ENCODE measurements at regions not wholly inside any gene's neighbourhood (a gene's known extent, or its start where the extent isn't known, plus 50 kb on each side); places are given as distances from the start of the nearest gene placed in this dataset.
A peak's percentile ranks its signal among the peaks of the same experiment; 100 is the strongest.

DNA sequence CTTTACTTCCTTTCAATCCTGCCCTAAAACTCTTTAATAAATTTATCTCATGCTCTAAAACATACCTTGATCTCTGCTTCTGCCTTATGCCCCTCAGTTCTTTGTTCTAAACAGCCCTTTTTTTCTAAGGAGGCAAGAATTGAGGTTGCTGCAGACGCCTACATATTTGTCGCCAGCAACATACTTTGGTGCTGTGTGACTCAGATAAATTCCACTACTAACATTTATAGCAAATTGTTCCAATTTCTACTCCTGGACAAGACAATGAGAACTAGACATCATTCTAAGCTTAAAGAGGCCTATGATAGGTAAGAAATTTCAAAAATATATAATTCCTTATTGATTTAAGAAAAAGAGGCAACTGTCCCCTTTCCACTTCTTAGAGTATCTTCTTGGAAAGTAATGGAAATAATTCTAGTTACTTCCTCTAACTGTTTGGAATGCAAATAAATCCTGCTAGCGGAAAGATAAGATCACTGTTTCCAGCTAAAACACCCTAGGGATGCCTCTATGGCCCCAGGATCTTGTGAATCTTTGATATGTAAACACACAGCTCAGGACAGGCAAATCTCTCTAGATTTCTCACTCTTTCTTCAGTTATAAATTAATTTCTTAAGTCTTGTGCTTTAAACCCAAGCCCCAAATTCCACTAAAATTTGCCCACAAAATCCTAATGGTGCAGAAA, 869.1 kb downstream of the KCNT2 start:
- peaks cover 5% of the 10 kb centered on the region for H3K4me1 Mint-ChIP-seq (ENCODE audit: insufficient read depth, unreplicated experiment)
- H3K27ac Mint-ChIP-seq (ENCODE audit: low read depth, unreplicated experiment) = no peak overlapping the region
- H3K4me3 Mint-ChIP-seq (ENCODE audit: unreplicated experiment) = no peak overlapping the region
- BruUV-seq (replicated peaks) = no TSS peak
- H3K36me3 Mint-ChIP-seq (ENCODE audit: insufficient read depth, unreplicated experiment) = no peaks in the 10 kb centered on the region
- ChIA-PET POLR2A (interaction anchor here (0.6 kb wide), 1 partner anchor 234 kb away, joined by 4 read pairs; no protein-coding TSS in a partner anchor), CTCF (no interaction called here)
- DNase-seq (ENCODE audit: unreplicated experiment) = no peak
- H3K9me3 Mint-ChIP-seq (ENCODE audit: unreplicated experiment) = peaks cover 18% of the 10 kb centered on the region
- intact Hi-C loops (cut with micrococcal nuclease) = no loop called here
- no peaks in the 10 kb centered on the region for H3K27me3 Mint-ChIP-seq (ENCODE audit: insufficient read depth, unreplicated experiment)
- TF ChIP-seq, protein P1, sequence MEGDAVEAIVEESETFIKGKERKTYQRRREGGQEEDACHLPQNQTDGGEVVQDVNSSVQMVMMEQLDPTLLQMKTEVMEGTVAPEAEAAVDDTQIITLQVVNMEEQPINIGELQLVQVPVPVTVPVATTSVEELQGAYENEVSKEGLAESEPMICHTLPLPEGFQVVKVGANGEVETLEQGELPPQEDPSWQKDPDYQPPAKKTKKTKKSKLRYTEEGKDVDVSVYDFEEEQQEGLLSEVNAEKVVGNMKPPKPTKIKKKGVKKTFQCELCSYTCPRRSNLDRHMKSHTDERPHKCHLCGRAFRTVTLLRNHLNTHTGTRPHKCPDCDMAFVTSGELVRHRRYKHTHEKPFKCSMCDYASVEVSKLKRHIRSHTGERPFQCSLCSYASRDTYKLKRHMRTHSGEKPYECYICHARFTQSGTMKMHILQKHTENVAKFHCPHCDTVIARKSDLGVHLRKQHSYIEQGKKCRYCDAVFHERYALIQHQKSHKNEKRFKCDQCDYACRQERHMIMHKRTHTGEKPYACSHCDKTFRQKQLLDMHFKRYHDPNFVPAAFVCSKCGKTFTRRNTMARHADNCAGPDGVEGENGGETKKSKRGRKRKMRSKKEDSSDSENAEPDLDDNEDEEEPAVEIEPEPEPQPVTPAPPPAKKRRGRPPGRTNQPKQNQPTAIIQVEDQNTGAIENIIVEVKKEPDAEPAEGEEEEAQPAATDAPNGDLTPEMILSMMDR (IDR thresholded peaks at IDR 0.05; ENCODE audit: unreplicated experiment) = no peak

DNA sequence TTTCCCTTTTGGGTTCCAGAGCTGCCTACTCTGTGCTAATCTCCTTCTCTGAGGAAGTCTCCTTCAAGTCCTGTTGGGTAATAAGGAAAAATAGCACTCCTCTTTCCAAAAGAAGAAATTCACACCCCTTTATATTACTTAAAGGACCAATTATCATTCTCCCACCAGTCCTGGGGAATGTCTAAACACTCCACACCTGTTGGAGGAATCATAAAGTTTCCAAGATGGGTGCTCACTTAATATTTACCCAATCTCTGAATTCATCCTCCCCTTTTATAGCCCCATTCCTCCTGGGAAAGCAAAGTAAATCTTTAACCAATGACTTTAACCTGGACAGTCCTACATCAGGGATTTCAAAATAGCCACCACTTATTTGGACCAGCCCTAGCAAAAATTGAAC, 873.1 kb downstream of the KCNT2 start:
- no peaks in the 10 kb centered on the region for H3K27me3 Mint-ChIP-seq (ENCODE audit: insufficient read depth, unreplicated experiment)
- no peak for DNase-seq (ENCODE audit: unreplicated experiment)
- H3K9me3 Mint-ChIP-seq (ENCODE audit: unreplicated experiment) = no peaks in the 10 kb centered on the region
- ChIA-PET CTCF (interaction anchor here (0.6 to 0.7 kb wide), 2 partner anchors 14 to 274 kb away, joined by 3 to 6 read pairs; no protein-coding TSS in a partner anchor), POLR2A (no interaction called here)
- intact Hi-C loops (cut with micrococcal nuclease) = no loop called here
- H3K36me3 Mint-ChIP-seq (ENCODE audit: insufficient read depth, unreplicated experiment) = no peaks in the 10 kb centered on the region
- no TSS peak for BruUV-seq (replicated peaks)
- no peak overlapping the region for H3K27ac Mint-ChIP-seq (ENCODE audit: low read depth, unreplicated experiment)
- H3K4me1 Mint-ChIP-seq (ENCODE audit: insufficient read depth, unreplicated experiment) = peaks cover 5% of the 10 kb centered on the region
- H3K4me3 Mint-ChIP-seq (ENCODE audit: unreplicated experiment) = no peak overlapping the region
- TF ChIP-seq, protein P1 (IDR thresholded peaks at IDR 0.05; ENCODE audit: unreplicated experiment) = no peak

DNA sequence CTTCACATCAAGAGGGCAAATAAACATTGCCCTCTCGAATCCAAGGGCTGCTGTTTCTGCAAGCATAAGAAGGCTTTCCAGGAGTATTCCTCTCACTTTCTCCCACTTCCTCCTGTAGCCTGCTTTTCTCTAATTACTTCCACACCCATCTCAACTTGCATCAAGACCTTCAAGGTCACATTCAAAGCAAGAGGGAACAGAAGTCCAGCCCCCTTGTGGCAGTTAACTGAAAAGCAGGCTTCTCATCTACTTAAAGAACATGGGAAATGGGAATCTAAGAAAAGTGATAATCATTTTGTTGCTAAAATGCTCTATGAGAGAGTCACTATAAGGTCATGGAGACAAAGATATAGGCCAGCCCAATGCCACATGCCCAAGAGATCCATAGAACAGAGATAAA, 874.4 kb downstream of the KCNT2 start:
- TF ChIP-seq, protein P1 (IDR thresholded peaks at IDR 0.05; ENCODE audit: unreplicated experiment) = peak; percentile 37
- no TSS peak for BruUV-seq (replicated peaks)
- H3K27me3 Mint-ChIP-seq (ENCODE audit: insufficient read depth, unreplicated experiment) = no peaks in the 10 kb centered on the region
- ChIA-PET CTCF (interaction anchor here (0.8 to 1.7 kb wide), 3 partner anchors 12 to 33 kb away, joined by 3 to 6 read pairs (median 3); no protein-coding TSS in a partner anchor), POLR2A (no interaction called here)
- no peaks in the 10 kb centered on the region for H3K9me3 Mint-ChIP-seq (ENCODE audit: unreplicated experiment)
- H3K27ac Mint-ChIP-seq (ENCODE audit: low read depth, unreplicated experiment) = no peak overlapping the region
- H3K4me3 Mint-ChIP-seq (ENCODE audit: unreplicated experiment) = no peak overlapping the region
- H3K4me1 Mint-ChIP-seq (ENCODE audit: insufficient read depth, unreplicated experiment) = peaks cover 2% of the 10 kb centered on the region
- H3K36me3 Mint-ChIP-seq (ENCODE audit: insufficient read depth, unreplicated experiment) = no peaks in the 10 kb centered on the region
- peak; percentile 33 for DNase-seq (ENCODE audit: unreplicated experiment)
- intact Hi-C loops (cut with micrococcal nuclease) = no loop called here

DNA sequence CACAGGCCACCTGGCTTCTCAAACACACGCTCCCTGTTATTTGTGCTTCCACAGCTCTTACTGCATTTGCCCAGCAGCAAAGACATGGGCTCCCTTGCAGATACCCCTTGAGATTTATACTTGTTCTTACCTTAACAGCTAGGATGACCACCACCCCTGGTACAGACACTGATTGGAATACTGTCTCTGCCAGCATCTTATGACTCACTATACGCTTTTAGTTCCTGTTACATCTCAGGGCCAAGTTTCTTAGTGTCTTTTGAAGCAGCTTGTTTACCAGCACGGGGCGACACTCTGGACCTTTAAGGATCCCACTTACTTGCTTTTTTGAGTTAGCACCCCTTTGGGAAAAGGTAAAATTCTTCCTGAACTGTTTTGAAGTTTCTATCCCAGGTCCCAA, 874.8 kb downstream of the KCNT2 start:
- Mint-ChIP-seq H3K36me3 (ENCODE audit: insufficient read depth, unreplicated experiment) (no peaks in the 10 kb centered on the region), H3K27ac (ENCODE audit: low read depth, unreplicated experiment) (no peak overlapping the region), H3K4me1 (ENCODE audit: insufficient read depth, unreplicated experiment) (no peaks in the 10 kb centered on the region), H3K4me3 (ENCODE audit: unreplicated experiment) (no peak overlapping the region), H3K9me3 (ENCODE audit: unreplicated experiment) (no peaks in the 10 kb centered on the region), H3K27me3 (ENCODE audit: insufficient read depth, unreplicated experiment) (no peaks in the 10 kb centered on the region)
- no peak for DNase-seq (ENCODE audit: unreplicated experiment)
- intact Hi-C loops (cut with micrococcal nuclease) = no loop called here
- ChIA-PET POLR2A (no interaction called here), CTCF (interaction anchor here (0.8 to 1.7 kb wide), 3 partner anchors 13 to 33 kb away, joined by 3 to 6 read pairs (median 3); no protein-coding TSS in a partner anchor)
- TF ChIP-seq, protein P1 (IDR thresholded peaks at IDR 0.05; ENCODE audit: unreplicated experiment) = no peak
- BruUV-seq (replicated peaks) = no TSS peak
